GM18951 (cell line): ENCODE measurements at regions not wholly inside any gene's neighbourhood (a gene's known extent, or its start where the extent isn't known, plus 50 kb on each side); places are given as distances from the start of the nearest gene placed in this dataset.
"Not testable (repeated sequence)": the region's sequence is repeated elsewhere in the genome, so short reads cannot be mapped to it uniquely, and the experiment has no call there.

Source experiments
- POLR2A ChIP-seq: IDR thresholded peaks from 4 replicates; pipeline ENCODE4 v1.6.1; 2011; ENCODE audit warnings: mild to moderate bottlenecking; ENCODE audit not compliant: insufficient read length, insufficient read depth; ENCODE audit errors: extremely low read depth
- in situ Hi-C: fragments of 300-500 bp; cut with MboI; formaldehyde crosslinking; loops from one replicate; pipeline ENCODE4 v1.12.0; 2022; ENCODE audit warnings: low sequenced_read_pairs, mixed read lengths, inconsistent platforms; ENCODE audit not compliant: unreplicated experiment

- in situ Hi-C loops, result no loop called here
- TF ChIP-seq POLR2A, result no peak
Measured at GRCh38 chr22:33124471-33124870, 66.3 kb upstream of the SYN3 start.

- in situ Hi-C loops, result not testable (repeated sequence)
Measured at GRCh38 chr22:33122439-33122838, 64.3 kb upstream of the SYN3 start.

- in situ Hi-C loops, result no loop called here
- no peak for TF ChIP-seq POLR2A
Measured at GRCh38 chr22:33119044-33119443, 60.9 kb upstream of the SYN3 start.

- in situ Hi-C loops, result no loop called here
- TF ChIP-seq POLR2A, result no peak
Measured at GRCh38 chr22:33117821-33118220, 59.6 kb upstream of the SYN3 start.

GRCh38 chr22:33116841-33117547 is 58.8 kb upstream of the SYN3 start:
- TF ChIP-seq POLR2A, result no peak
- in situ Hi-C loops, result no loop called here

- TF ChIP-seq POLR2A, result no peak
- in situ Hi-C loops, result no loop called here
Measured at GRCh38 chr22:33114565-33114964, 56.4 kb upstream of the SYN3 start.

- no peak for TF ChIP-seq POLR2A
- in situ Hi-C loops, result no loop called here
Measured at GRCh38 chr22:33112580-33112979, 54.4 kb upstream of the SYN3 start.

- TF ChIP-seq POLR2A, result no peak
Measured at GRCh38 chr22:33111491-33111890, 53.3 kb upstream of the SYN3 start.

GRCh38 chr22:33110562-33111163 is 52.5 kb upstream of the SYN3 start:
- TF ChIP-seq POLR2A, result no peak

More at GRCh38 chr22:33111491-33111890, 53.3 kb upstream of the SYN3 start:
- in situ Hi-C loops, result no loop called here

GRCh38 chr22:33109514-33110430 is 51.6 kb upstream of the SYN3 start:
- in situ Hi-C loops, result no loop called here
- TF ChIP-seq POLR2A, result no peak

More at GRCh38 chr22:33110562-33111163, 52.5 kb upstream of the SYN3 start:
- in situ Hi-C loops, result no loop called here

GRCh38 chr22:33108037-33108436 is 49.9 kb upstream of the SYN3 start:
- no peak for TF ChIP-seq POLR2A

More at GRCh38 chr22:33108037-33108436, 49.9 kb upstream of the SYN3 start:
- in situ Hi-C loops, result no loop called here
